CD4-positive, alpha-beta T cell treated with Interferon alpha-2 for 1 hour (primary cell): ENCODE measurements at regions not wholly inside any gene's neighbourhood (a gene's known extent, or its start where the extent isn't known, plus 50 kb on each side); places are given as distances from the start of the nearest gene placed in this dataset.

Source experiments
- DNase-seq, 2 donors: peaks; one replicate each; pipeline ENCODE4 v3.0.0-alpha.2; 2020 to 2022

GRCh38 chr4:114184901-114185300 is 205.5 kb upstream of the ARSJ start:
- DNase-seq = no peak

- no peak for DNase-seq
These were observed 208.1 kb upstream of the ARSJ start for GRCh38 chr4:114187592-114187991.

DNA sequence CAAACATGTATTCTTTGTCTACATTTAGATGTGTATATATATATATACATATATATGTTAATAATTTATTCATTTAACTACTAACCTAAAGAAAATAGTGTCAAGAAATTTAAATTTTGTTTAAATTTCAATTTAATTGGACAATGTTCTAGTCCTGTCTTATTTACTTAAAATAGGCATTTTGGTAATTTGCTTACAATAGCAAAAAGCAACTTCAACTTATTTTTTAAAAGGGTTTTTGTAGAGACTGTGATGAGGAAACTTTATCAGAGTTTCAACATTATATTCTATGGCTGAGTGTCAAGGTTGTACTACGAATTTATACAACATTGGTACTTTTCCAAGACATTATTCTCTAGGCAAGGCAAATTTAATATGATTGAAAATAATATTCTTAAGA is 212.0 kb upstream of the ARSJ start:
- DNase-seq = no peak

DNA sequence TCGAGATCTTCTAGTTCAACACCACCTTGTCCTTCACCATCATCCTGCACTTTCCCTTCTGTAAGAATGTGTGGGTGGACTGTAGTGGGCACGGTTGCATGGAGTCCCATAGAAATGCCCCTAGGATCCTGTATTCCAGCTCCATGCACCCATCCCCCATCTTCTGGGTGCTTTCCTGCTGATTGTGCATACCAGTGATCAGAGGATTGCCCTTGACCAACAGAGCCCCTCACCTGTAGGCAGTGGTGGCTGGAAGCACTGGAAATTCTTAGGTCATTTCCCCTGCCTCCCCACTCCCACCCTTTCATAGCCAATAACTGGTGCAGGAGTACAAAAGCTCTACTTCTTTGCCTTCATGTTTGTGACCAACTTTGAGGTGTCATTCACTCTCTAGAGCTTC is 213.4 kb upstream of the ARSJ start:
- no peak for DNase-seq

DNA sequence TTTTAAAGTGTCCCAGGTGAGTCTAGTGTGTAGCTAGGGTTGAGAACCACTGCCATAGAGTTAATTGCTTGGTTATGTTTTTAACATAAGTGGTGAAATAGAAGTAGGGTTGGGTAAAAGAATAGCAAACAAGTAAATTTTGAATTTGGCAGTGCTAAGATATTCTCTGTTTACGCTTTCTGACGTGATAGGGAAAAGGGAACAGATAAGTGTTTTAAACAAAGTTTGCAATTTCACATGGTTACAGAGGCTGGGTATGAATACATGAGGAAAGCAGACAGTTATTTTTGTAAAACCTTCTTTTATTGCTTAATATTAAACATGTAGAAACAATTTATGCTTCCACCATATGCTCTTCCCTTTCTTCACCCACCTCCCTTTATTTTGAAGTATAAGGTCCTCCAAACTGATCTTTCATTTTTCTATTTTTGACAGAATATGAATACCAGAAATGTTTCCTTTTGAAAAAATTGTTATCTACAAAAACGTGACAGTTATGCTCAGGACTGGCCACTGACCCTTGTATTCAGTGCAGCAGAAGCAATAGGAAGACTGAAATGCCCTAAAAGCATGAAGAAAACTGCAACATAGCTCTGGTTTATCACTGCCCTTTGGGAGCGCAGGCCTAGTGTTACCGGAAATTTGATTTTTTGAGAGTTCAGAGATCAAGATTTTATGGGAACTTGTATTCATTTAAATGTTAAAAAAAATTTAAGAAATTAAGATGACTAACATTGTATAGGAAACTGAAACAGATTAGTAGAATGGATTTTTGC is 214.4 kb upstream of the ARSJ start:
- no peak for DNase-seq

DNA sequence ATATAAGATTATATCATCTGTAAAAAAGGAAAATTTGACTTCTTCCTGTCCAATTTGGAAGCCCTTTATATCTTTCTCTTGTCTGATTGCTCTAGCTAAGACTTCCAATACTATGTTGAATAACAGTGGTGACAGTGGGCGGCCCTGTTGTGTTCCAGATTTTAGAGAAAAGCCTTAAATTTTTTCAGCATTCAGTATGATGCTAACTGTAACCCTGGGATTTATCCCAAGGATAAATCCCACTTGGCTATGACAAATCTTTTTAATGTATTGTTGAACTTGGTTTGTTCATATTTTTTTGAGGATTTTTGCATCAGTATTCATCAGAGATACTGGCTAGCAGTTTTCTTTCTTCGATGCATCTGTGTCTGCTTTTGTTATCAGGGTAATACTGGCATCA is 217.2 kb upstream of the ARSJ start:
- DNase-seq = no peak

- no peak for DNase-seq
These were observed 220.6 kb upstream of the ARSJ start for GRCh38 chr4:114200026-114200425.

DNA sequence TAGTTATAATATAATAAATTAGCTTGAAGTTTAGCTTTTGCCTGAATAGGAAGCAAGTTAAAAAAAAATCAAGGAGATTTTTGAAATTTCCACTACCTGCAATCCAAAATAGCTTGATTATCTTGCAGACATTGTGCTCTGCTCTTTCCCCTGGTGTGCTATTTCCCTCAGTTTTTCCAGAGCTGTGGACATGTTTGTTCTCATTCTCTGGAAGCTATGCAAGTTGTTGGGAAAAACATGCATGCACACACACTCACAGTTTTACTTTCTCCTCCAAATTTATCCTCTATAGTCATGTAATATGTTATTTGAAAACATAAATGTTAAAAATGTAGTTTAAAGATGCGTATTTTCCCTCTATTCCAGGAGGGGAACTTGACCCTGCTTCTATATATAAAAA is 225.8 kb upstream of the ARSJ start:
- DNase-seq = no peak

GRCh38 chr4:114208574-114209151 is 229.2 kb upstream of the ARSJ start:
- DNase-seq = no peak

DNA sequence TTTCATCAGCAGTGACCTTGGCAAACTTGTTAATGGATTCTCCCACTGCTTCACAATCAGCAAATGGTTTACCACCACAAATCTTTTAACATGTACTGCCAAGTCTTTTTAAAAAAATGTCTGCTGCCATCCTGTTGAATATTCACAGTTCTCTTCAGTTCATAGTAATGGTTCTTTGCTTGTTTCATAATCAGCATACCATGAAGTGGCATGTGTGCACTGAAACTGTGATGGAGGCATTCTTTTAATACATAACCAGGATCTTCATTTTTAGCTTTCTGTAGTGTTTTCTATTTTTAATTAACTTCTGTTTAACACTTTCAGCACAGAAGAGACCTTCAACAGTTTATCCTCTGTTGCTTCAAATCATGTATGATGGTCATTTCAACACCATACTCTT is 230.1 kb upstream of the ARSJ start:
- DNase-seq = no peak

- DNase-seq = no peak
These were observed 232.1 kb upstream of the ARSJ start for GRCh38 chr4:114211556-114211955.

DNA sequence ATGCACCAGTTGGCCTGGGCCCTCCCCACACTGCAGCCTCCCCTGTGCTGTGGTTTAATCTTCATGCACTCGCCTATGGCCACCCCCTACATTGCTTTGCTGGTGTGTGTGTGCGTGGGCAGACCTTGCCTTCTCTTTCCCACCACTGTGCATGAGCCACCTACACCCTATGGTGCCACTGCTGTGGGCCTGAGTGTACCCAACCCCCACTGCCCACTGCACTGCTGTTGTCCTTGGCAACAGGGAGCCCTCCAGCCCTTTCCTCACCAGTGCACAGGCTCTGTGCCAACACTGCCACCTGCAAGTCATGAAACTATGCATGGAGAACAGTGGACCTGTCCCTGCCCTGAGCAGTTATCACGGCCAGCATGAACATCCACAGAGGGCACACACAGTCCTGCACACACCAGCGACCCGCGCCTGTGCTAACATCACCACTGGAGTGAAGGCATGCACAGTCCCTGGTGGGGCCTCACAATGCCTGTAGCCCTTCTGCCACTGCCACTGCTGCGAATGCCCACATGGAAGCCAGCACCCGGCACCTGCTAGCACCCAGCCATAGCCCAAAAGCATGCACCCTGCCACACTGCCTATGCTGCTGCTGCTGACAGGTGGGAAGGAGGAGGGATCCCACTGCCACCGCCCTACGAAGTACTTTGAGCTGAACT is 237.8 kb upstream of the ARSJ start:
- no peak for DNase-seq

- no peak for DNase-seq
These were observed 244.1 kb upstream of the ARSJ start for GRCh38 chr4:114223580-114223979.

GRCh38 chr4:114225436-114225835 is 246.0 kb upstream of the ARSJ start:
- DNase-seq = no peak

GRCh38 chr4:114226179-114226578 is 246.7 kb upstream of the ARSJ start:
- DNase-seq = no peak

GRCh38 chr4:114226968-114227760 is 247.7 kb upstream of the ARSJ start:
- DNase-seq = no peak

GRCh38 chr4:114229706-114230105 is 250.3 kb upstream of the ARSJ start:
- DNase-seq = no peak

- no peak for DNase-seq
These were observed 256.8 kb upstream of the ARSJ start for GRCh38 chr4:114236171-114236769.

DNA sequence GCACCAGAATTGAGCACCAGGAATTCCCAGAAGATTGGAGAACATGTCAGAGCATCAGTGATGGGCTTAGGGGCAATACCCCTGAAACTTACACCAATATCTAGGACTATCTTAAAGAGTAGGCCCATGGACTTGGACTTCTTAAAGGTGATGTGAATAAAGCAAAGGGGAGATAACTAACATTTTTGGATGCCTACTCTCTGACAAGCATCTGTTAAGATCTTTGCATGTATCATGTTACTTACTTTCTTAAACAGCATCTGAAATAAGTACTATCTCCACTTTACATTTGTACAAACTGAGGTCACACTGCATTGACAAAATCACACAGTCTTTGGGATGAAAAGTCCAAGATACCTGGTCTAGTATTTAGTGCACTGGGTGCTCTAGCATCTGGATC is 258.6 kb upstream of the ARSJ start:
- no peak for DNase-seq

- no peak for DNase-seq
These were observed 270.1 kb upstream of the ARSJ start for GRCh38 chr4:114249561-114249960.

GRCh38 chr4:114249976-114250375 is 270.5 kb upstream of the ARSJ start:
- no peak for DNase-seq

DNA sequence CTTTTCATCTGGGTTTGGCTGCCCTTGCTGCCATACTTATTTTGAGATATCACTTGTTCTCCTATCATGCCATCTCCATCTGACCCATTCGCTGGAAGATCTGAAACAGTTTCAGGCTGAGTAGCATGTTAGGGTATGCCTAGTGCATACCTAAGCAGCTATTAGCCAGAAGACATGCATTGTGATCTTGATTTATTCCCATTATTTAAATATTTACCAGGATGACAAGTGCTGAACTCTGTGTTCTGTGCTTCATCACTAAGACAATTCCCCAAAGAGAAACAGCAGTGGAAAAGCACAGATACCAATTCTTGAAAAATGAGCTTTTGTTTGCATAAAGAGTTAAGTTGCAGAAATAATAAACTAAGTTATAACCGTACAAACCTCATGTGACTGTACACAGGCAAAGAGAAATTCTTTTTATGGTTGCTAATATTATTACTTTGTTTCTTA is 271.0 kb upstream of the ARSJ start:
- DNase-seq = no peak

DNA sequence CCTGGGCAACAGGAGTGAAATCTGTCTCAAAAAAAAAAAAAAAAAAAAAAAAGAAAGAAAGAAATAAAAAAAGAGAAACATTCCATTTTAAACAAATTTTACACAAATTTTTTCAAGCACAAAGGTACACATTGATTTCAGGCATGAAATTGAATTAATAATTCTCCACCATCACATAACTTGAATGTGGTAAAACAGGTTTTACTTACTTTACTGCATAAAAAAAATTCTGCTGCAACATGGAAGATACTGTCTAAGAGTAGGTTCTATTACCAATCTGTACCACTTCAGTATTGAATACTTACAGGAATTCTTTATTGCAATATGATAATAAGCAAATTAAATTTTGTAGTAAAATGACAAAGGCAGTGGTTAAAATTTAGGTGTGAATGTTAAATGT is 271.6 kb upstream of the ARSJ start:
- no peak for DNase-seq
